NCI-H1092 (cell line): ENCODE measurements at regions not wholly inside any gene's neighbourhood (a gene's known extent, or its start where the extent isn't known, plus 50 kb on each side); places are given as distances from the start of the nearest gene placed in this dataset.
"Not testable (repeated sequence)": the region's sequence is repeated elsewhere in the genome, so short reads cannot be mapped to it uniquely, and the experiment has no call there.

ENCODE experiments used
- DNase-seq: peaks from one replicate; lab custom pipeline; 2025; lab: John Stamatoyannopoulos, UW

DNA sequence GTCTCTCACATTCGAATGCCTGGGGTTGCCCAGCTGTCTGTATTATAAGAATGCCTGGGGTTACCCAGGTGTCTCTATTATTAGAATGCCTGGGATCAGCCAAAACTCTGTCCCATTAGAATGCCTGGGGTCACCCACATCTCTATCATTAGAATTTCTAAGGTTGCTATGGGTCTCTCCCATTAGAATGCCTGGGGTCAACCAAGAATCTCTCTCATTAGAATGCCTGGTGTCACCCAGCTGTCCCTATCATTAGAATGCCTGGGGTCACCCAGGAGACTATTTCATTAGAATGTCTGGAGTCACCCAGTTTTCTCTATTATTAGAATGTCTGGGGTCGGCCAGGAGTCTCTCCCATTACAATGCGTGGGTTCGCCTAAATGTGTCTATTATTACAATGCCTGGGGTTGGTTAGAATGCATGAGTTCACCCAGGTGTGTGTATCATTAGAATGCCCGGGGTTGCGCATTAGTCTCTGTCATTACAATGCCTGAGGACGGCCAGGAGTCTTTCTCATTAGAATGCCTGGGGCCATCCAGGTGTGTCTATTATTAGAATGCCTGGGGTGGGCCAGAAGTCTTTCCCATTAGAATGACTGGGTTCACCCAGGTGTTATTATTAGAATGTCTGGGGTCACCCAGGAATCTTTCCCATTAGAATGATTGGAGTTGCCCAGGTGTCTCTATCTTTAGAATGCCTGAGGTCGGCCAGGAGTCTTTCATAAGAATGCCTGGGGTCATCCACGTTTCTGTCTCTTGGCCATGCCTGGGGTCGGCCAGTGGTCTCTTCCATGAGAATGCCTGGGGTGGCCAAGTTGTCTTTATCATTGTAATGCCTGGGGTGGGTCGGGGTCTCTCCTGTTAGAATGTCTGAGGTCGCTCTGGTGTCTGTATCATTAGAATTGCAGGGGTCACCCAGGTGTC lies 59.6 kb downstream of the RNF187 start:
- no peak for DNase-seq

GRCh38 chr1:228547464-228547792 lies 60.2 kb downstream of the RNF187 start:
- DNase-seq = no peak

DNA sequence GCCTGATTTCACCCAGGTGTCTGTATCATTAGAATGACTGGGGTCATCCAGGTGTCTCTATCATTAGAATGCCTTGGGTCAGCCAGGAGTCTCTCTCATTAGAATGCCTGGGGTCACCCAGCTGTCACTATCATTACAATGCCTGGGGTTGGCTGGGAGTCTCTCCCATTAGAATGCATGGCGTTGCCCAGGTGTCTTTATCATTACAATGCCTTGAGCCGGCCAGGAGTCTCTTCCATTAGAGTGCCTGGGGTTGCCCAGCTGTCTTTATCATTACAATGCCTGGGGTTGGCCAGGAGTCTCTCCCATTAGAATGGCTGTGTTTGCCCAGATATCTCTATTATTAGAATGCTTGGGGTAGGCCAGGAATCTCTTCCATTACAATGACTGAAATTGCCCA lies 61.6 kb downstream of the RNF187 start:
- DNase-seq = no peak

- no peak for DNase-seq
Observed at GRCh38 chr1:228552596-228553176, 65.5 kb downstream of the RNF187 start.

DNA sequence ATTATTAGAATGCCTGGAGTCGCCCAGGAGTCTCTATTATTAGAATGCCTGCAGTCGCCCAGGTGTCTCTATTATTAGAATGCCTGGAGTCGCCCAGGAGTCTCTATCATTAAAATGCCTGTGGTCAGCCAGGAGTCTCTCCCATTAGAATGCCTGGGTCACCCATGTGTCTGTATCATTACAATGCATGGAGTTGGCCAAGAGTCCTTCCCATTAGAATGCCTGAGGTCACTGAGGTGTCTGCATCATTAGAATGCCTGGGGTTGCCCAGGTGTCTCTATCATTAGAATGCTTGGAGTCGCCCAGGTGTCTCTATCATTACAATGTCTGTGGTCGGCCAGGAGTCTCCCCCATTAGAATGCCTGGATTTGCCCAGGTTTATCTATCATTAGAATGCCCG lies 66.9 kb downstream of the RNF187 start:
- no peak for DNase-seq

- DNase-seq = peak; percentile 27
Observed at GRCh38 chr1:228555074-228555994, 68.2 kb downstream of the RNF187 start.

DNA sequence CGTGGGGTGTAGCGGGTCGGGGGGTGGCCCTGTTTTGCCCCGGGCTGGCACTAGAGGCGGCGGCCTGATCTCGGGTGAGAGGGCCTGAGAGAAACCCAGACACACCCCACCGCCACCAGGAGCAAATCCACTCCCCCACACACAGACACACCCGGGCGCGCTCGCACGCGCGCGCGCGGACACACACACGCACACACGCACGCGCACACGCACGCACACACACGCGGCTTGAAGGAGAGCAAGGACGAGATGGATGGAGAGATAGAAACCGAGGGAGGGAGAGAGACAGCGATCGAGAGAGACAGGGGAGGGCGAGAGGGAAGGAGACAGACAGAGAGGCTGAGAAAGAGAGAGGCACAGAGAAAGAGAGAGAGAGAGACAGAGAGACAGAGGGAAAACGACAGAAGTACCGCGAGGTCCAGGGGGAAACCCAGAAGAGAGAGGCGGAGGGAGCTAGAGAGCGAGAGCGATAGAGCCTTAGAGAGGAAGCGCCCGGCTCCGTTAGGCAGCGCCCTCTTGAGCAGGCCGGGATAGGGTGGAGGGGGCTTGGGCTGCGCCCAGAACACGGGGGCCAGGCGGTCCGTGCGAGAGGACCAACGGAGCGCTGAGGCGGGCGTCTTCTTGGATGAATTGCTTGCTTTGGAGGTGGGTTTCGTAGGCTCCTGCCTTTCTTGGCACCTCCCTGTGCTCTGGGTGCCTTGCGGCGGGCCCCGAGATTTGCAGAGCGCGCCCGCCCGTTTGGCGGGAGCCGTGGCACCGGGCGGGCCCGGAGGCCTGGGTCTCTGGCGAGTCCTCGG lies 69.7 kb downstream of the RNF187 start:
- DNase-seq = not testable (repeated sequence)
